Endometrium (tissue), 2 donors: ENCODE measurements at regions not wholly inside any gene's neighbourhood (a gene's known extent, or its start where the extent isn't known, plus 50 kb on each side); places are given as distances from the start of the nearest gene placed in this dataset.
"Not testable (repeated sequence)": the region's sequence is repeated elsewhere in the genome, so short reads cannot be mapped to it uniquely, and the experiment has no call there.

Experiments
- FAIRE-seq: peaks from 2 replicates; lab custom pipeline; 2012; peaks lifted over from hg19 to GRCh38; lab: Jason Lieb, UNC
- donor health status: control.
- donor health status: control.

DNA sequence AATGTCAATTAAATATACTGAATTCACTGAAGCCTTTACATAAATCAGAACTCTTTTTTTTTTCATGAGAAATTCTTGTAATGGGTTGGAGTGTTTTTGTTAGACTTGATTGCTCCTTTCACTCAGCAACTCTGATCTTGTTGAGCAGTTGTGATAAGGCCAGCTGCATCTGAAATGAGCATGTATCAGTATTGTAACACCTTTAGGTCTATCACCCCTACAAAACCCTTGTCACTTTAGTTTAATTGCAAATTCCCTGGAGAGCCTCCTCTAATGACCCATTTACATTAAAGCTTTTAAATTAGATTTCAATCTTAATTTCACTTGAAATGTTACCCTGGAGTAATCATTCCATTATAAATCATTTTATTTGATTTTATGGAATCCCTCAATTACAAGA, 346.8 kb upstream of the TCF4 start:
- FAIRE-seq = no peak

DNA sequence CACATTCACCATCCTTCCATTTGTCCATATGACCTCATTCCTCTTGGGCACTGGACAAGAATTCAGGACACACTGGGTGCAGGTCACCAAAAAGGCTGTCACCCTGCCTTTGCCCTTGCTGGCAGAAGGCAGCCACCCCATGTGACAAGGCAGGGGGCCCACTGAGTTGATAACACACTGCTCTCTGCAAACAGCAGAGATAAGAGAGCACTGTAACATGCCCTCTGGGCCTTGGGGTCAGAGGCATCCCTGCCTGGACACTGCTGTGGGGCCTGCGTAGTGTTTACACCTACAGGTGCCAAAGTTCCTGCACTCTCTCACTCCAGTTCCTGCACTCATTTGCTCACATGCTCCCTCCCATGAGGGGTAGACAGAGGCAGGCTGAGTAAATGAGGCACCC, 344.7 kb upstream of the TCF4 start:
- FAIRE-seq = no peak

DNA sequence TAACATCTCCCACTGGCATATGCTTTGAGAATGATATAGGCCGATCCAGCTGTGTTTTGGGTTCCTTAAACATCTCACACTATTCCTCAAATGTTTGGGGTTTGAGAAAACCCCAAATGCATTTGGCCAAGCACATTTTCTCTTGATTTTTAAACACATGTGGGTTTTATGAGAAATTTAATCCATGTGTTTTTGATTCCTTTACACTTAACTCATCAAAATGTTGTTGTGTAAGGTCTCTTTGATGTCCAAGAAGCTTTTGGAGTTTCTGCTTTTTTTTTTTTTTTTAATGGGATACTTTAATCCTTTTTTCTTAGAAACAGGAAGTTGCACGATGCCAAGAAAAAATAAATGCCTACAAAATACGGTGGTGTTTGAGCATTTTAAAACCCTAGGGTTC, 339.8 kb upstream of the TCF4 start:
- FAIRE-seq = peak; percentile 99

DNA sequence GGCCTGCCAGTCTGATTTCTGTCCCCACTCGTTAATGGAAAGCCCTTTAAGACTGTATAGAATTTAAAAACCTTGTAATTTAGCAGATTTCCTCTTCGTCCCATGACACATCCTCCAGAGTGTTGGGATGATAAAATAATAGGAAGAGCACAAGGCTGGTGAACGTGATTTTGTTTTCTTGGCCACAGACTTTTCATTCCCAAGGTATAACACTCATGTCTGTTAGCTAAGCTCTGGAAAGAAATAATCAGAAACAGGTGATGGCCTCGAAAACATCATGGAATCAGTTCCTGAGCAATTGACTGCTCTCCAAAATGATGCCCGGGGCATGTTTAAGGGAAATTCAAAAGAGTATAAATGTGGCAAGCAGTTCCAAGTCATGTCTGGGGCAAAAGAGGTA, 337.8 kb upstream of the TCF4 start:
- no peak for FAIRE-seq

DNA sequence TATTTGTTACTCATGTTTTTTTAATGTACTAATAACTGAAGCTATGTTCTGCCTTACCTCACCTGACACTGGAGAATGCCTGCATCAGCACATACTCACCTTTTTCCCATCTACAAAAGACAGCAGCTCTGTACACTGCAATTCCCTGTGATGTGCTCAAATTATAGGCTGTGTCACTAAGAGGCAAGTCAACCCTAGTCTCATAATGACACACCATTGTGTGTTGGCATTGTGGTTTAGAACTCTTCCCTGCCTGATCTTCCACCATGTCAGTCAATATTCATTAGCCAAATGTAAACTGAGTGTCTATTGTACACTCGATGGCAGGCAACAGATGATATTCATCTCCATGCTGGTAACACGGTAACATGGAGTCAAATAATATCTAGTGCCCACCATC, 332.1 kb upstream of the TCF4 start:
- FAIRE-seq = no peak

DNA sequence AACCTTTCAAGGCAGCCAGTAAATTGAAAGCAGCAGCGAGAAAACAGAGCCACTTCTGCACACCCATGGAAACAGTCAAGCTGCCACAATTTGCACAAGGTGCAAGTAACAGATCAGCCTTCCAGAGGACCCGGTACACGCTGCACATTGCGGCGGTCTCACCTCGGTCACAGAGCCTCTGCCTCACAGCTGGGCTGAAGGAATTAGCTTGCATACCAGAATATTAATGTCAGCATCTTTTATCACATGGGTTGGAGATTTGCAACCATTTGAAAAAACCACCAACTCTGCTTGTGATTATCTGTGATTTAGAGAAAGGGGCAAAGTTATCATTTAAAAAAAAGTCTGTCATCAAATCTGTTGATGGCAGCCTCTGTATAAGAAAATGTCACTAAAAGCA, 330.5 kb upstream of the TCF4 start:
- FAIRE-seq = no peak

DNA sequence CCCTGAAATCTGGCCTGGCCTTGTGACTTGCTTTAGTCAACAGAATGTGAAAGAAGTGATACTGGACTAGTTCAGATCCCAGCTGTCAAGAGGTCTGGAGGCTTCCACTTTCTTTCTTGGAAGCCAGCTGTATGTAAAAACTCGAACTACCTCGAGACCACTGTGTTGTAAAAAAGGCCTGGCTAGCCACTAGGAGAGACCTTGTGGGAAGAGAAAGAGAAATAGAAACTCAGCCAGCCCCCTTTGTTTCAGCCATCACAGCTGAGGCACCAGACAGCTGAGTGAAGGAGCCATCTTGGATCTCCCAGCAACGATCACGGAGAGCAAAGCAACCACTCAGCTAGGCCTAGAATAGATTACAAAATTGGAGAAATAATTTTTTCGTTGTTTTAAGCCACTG, 324.9 kb upstream of the TCF4 start:
- FAIRE-seq = no peak

DNA sequence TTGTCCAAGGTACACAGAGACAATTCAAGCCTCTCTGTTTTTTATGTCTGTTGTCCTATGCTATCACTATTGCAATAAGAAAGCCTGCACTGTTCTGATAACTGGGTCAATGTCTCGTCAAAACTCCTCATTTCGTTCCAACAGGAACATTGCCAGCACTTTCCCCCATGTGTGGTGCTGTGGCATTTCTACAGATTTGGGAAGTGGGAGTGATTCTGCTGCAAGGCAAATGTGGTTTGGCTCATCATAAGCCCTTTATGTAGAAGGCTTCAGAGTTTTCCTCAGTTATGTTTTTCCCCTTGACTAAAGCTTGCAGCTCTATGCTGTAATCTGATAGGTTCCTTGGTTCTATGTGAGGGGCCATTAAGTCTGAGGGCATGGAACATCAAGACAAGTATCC, 324.1 kb upstream of the TCF4 start:
- FAIRE-seq = no peak

DNA sequence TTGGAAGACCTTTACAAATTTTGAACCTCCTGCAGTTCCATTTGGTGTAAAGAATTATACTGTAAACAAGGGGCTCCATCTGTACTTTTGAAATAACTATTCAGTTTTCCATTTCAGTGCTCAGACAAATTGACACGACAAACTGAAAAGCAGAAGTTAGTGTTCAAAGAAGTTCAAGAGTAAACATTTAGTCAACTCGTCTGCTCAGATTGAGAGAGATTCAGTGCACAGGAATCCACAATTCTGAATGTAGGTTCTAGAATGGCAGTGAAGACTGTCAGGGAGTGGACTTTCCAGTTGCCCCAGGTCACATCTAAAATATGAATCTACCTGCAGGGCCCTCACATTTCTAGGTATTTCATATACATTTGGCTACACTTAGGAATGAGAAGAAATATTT, 322.3 kb upstream of the TCF4 start:
- FAIRE-seq = no peak

DNA sequence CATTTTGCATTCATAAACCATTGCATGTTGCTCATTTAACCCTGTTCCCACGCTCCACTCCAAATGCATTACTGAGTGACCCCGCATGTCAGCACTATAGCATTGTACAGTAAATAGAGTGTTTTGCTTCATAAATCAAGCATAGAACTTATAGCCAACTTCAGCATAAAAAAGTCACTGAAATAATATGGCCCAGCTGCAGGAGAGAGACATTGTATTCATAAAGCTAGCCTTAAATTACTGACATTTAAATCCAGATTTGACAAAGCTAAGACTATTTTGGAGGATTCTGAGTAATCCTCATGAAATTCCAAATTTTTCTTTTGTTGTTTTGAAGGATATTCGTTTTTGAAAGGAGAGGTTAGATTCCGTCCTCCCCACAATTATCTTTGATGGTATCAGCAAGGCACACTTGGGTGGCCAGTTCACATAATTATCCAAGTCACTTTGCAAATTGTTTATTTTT, 320.9 kb upstream of the TCF4 start:
- FAIRE-seq = no peak

DNA sequence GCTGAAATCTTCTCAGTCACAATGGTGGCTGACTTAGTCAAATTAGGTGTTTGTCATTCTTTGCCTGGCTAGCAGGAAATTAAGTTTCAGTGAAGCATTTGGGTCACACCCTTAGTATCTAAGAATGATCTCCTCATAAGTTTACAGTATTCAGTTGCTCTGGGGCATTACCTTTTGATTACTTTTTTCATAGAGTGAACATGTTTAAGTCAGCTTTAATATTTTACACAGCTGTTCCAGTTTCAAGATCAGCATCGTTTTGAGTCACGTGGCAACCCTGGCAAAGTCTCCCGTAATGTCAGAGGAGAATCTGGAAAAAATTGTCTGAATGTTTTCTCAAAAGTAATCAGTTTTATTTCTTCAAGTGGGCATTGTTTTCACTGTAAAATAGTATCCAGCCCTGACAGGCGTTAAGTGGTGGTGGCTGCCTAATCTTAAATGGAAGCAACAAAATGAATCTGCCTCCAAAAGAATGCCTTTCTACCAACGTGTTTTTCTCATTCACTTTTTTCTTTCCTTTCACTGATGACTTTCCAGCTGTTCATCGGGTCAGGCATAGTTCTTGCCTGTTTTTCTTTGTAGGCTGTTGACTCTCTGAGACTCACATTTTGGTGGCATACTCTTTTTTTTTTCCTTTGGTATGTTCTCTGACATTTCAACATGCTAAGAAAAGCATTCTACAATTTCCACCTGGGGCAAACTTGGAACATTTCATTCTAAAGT, 319.6 kb upstream of the TCF4 start:
- no peak for FAIRE-seq

DNA sequence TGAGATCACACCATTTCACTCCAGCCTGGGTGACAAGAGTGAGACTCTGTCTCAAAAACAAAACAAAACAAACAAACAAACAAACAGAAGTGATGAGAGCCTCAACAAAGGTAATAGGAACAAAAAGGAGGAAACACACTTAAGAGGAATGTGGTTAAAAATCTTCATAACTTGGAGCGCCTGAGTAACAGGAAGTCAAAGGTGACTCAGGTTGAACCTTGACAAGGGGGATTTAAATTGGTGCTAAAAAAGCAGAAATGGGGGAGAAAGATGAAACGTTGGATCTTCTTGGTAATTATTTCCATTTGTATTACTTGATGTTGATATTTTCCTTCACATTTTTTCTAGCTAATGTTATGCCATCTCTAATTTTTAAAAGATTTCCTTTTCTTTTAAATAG, 318.5 kb upstream of the TCF4 start:
- no peak for FAIRE-seq

DNA sequence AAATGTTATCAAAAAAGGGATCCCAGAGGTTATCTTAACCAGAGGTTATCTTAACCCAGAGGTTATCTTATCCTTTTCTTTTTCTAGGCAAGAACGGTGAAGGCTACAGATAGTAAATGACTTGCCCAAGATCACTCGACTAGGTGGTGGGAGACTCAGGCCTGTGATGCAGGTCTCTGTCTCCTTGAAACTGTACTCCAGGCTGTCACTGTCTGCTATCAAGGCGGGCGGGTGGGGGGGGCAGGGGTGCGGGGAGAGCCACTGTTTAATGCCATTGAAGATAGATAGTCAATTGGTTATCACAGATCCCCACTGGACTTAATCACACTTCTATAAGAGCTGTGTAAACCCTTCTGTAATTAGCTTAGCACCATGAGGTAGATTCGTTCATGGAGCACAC, 315.9 kb upstream of the TCF4 start:
- no peak for FAIRE-seq

DNA sequence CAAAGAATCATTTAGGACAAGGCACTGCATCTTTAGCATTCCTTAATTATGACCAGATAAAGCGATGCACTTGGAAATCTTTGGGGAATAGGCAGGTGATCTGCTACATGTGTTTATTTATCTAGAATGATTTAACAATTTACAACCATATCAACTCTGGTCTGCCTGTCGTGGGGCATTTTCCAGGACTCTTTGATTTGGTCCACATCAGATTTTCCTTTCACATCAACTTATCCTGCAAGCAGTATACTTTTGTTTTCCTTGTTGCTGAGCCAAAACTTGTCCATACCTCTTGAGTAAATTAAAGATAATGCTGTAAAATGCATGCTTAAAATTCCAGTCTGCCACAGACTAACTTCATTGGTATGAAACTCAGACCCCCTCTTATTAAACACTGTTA, 312.4 kb upstream of the TCF4 start:
- FAIRE-seq = no peak

DNA sequence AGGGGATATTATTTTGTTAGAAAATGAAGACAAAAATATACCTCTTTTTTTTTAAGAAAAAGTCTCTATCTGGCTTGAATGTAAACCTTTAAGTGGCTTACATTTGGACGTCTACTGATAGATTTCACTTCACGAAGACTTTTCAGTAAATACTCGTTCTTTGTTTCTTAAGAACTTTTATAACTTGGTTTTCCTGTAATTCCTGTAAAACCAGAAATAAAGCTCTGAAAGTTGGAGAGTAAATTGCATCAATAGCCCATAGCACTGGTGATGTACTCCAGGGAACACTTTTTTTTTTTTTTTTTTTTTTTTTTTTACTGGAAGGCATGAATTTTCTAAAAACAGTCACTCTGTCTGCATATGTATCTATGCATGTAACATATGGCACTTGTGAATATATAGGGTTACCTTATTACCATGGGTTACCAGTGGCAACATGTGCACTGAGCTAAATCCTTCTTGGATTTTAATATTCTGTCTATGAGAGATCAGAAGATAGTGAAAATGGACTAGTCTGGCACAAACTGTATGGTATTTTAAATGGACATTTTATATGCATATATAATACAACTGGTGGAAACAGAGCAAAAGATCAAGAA, 309.2 kb upstream of the TCF4 start:
- FAIRE-seq = no peak

DNA sequence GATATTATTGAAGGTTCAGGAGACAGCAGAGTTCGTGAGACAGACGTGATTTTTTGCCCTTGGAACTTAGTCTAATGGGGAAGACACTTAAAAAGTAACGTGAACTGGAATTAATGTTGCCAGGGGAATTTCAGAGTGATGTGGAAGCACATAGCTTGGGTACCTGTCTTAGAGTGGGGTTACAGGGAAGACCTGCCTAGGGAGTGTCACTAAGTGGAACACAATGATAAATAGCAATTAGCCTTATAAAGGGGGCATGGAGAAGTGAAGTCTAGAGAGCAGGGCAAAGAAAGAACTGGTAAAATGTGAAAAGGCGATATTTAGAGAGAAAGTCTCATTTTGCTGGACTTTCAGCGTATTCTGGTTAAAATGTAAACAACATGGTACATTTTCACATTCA, 306.0 kb upstream of the TCF4 start:
- FAIRE-seq = no peak

DNA sequence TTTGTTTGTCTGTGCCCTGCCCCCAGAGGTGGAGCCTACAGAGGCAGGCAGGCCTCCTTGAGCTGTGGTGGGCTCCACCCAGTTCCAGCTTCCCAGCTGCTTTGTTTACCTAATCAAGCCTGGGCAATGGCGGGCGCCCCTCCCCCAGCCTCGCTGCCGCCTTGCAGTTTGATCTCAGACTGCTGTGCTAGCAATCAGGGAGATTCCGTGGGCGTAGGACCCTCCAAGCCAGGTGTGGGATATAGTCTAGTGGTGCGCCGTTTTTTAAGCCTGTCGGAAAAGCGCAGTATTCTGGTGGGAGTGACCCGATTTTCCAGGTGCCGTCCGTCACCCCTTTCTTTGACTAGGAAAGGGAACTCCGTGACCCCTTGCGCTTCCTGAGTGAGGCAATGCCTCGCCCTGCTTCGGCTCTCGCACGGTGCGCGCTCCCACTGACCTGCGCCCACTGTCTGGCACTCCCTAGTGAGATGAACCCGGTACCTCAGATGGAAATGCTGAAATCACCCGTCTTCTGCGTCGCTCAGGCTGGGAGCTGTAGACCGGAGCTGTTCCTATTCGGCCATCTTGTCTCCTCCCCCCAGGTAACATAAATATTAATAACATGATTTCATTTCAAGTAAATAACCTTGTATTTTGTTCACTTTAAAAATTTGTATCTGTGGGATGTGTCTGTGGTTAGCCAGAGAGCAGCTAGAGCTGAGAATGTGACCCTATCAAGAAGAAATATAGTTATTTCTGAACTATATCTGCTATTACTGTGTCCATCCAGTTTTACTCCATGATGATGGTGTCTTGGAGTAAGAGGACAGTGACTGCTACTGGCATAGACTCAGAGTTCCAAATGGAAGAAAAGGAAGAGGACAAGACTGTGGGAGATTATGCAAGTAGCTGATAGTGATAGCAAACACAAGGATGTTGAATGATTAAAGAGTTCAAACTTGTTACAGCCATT, 305.1 kb upstream of the TCF4 start:
- not testable (repeated sequence) for FAIRE-seq

DNA sequence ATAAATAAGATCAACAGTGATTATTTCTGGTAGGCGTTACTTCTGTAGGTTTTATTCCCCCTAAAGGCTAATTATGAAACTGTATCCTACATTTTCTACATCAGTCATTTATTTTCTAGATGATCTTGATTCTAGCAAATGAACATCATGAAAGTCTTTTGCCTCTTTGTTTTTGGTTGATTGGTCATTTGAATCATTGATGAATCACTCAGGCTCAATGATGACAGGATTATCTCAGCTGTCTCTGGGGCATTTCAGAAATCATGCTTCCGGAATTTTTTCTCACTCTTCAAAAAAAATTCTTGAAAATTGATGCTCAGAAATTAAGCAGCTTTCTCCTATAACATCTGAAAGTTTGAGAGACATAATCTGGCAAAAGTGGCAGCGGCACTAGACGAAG, 298.9 kb upstream of the TCF4 start:
- FAIRE-seq = no peak

DNA sequence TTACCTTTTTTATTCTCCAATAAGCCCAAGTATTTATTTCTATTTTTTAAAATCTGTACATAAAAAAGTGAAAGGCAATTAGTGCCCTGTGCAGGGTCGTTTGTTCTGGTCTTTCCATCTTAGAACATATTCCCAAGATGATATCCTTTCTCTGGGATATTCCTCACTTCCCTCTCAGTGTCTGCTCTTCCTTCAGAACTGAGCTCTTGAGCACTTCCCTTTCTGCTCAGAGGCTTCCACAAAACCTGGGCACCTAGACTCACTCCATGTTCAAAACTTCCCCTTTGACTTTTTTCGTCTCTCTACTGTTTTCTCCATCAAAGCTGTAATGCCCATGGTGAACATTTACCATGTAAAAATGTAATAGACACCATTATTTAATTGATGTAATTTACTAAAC, 296.5 kb upstream of the TCF4 start:
- FAIRE-seq = no peak

DNA sequence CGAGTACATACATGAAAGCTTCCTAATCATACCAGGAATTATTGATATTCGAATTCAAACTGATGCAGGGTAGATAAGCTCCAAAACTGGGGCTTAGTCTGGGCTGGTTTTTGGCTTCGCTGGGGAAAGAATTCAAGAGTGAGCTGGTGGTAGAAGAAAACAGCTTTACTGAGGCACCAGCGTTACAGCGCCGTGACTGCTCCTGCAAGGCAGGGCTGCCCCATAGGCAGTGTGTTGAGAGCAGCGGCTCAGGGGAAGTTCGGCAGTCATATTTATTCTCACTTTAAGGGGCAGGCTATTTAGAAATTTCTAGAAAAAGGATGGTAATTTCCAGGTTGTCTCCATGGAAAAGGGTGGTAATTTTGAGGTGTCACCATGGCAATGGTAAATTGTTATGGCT, 292.6 kb upstream of the TCF4 start:
- no peak for FAIRE-seq

DNA sequence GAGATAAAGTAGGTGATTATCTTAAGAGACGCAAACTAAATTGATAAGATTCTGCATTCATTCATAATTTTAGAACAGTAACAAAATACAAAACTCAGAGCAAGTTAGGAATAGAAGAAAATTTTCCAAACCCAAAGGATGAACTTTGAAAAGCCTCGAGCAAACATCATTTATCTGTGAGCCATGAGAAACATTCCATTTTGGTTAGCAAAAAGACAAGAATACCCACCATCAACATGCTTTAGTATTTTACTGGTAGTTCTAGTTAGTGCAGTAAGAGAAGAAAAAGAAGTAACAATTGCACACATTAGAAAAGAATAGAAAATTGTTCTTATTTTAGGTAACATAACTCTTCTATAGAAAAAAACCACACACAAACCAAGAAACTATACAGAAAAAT, 291.3 kb upstream of the TCF4 start:
- no peak for FAIRE-seq

DNA sequence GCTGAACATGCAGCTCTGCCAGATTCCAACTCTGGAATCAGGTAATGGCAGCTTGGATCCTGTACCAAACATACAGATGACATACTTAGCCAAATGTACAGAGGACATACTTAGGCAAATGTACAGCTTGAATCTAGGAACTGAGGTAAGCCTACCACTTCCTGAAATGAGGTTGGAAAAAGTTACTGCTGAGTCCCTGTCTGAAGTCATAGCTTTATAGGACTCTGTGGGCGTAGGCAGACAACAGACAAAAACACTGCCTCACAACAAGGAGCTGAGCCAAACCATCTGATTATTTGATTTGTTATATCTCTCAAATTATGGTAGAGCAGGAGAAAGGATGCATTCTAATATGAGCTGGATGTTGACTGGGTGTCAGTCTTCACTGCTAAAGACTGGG, 290.2 kb upstream of the TCF4 start:
- FAIRE-seq = no peak

DNA sequence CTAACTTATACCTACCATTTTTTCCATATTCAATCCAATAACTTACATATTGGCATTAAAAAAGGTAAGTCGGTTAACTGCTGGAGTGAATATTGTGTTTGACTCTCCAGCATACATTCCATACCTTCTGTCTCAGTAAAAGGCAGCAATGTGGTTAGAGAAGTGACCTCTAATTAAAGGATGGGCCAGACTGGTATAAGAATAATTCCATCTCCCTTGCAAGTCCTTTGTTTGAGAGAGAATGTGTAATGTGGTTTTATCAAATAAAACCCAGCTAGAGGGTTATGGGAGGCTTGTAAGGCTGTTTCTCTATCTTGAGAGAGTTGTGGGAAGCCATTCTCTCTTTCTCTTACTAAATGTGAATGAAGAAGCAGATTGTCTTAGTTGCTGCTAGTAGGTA, 289.3 kb upstream of the TCF4 start:
- no peak for FAIRE-seq
